Lower leg skin (tissue), 4 donors: ENCODE measurements at regions not wholly inside any gene's neighbourhood (a gene's known extent, or its start where the extent isn't known, plus 50 kb on each side); places are given as distances from the start of the nearest gene placed in this dataset.

Source experiments
- DNase-seq, 2 donors: peaks; one replicate each; pipeline ENCODE4 v3.0.0-alpha.2; 2019; ENCODE audit warnings: low spot score in 2 of 2
- H3K4me3 ChIP-seq: fragments of 200-600 bp; sonication (generic); 2 replicates; pipeline ENCODE4 v1.5.1; 2017; ENCODE audit warnings: mild to moderate bottlenecking, low read depth; ENCODE audit not compliant: poor library complexity, severe bottlenecking
- CTCF ChIP-seq, 3 donors: fragments of 450-650 bp; IDR thresholded peaks; one replicate each; pipeline ENCODE4 v1.5.1; 2016; ENCODE audit warnings: antibody characterized with exemption in 3 of 3, mild to moderate bottlenecking in 3 of 3, moderate library complexity in 2 of 3
- POLR2A ChIP-seq, 2 donors: fragments of 450-650 bp; IDR thresholded peaks; one replicate each; pipeline ENCODE4 v1.6.1; 2016 to 2017; ENCODE audit warnings: antibody characterized with exemption in 2 of 2, mild to moderate bottlenecking in 1 of 2, moderate library complexity in 1 of 2
- WGBS, 2 donors: methylation state at CpG; one replicate each; pipeline ENCODE4 v1.1.5; 2018; 5-methylcytosine and 5-hydroxymethylcytosine counted together
- intact Hi-C: fragments of 100-400 bp; cut with DNase I; formaldehyde crosslinking; loops from one replicate; pipeline ENCODE4 v1.15.0; 2023; ENCODE audit warnings: low total_unique reads

- WGBS, 2 donors, result 84 to 86% methylated on average over 2 of the region's 2 CpGs
- no peak overlapping the region for H3K4me3 ChIP-seq
- DNase-seq, result no peak
- TF ChIP-seq CTCF (IDR thresholded peaks at IDR 0.05), result no peak
- TF ChIP-seq POLR2A (IDR thresholded peaks at IDR 0.05), result no peak
- intact Hi-C loops, result no loop called here
These were observed 115.6 kb upstream of the CYP1B1 start for GRCh38 chr2:38191516-38191915.

- intact Hi-C loops, result no loop called here
- TF ChIP-seq POLR2A (IDR thresholded peaks at IDR 0.05) (no peak), CTCF (IDR thresholded peaks at IDR 0.05) (no peak)
- no peak overlapping the region for H3K4me3 ChIP-seq
- DNase-seq, result no peak
- WGBS, 2 donors, result 70 to 77% methylated on average over 3 of the region's 3 CpGs
These were observed 114.7 kb upstream of the CYP1B1 start for GRCh38 chr2:38190542-38191218.

GRCh38 chr2:38187541-38188011 lies 111.6 kb upstream of the CYP1B1 start:
- peak; percentile 87 to 94 for DNase-seq
- H3K4me3 ChIP-seq, result no peak overlapping the region
- WGBS, 2 donors, result 28 to 30% methylated on average over 5 of the region's 5 CpGs
- intact Hi-C loops, result no loop called here
- TF ChIP-seq POLR2A (IDR thresholded peaks at IDR 0.05), result no peak
- no peak for TF ChIP-seq CTCF (IDR thresholded peaks at IDR 0.05)

GRCh38 chr2:38185012-38185491 lies 109.1 kb upstream of the CYP1B1 start:
- DNase-seq, result no peak
- intact Hi-C loops, result no loop called here
- 50 to 52% methylated on average over 1 of the region's 1 CpG for WGBS, 2 donors
- TF ChIP-seq POLR2A (IDR thresholded peaks at IDR 0.05) (no peak), CTCF (IDR thresholded peaks at IDR 0.05) (no peak)
- no peak overlapping the region for H3K4me3 ChIP-seq

- WGBS, 2 donors, result 91 to 94% methylated on average over 4 of the region's 4 CpGs
- H3K4me3 ChIP-seq, result no peak overlapping the region
- no peak for DNase-seq
- TF ChIP-seq CTCF (IDR thresholded peaks at IDR 0.05), result no peak
- no peak for TF ChIP-seq POLR2A (IDR thresholded peaks at IDR 0.05)
- intact Hi-C loops, result loop anchor here (5.0 kb wide), 1 partner anchor 1210 kb away; no protein-coding TSS in a partner anchor
These were observed 106.6 kb upstream of the CYP1B1 start for GRCh38 chr2:38182492-38183003.
